Erythroblast (primary cell): ENCODE measurements at regions not wholly inside any gene's neighbourhood (a gene's known extent, or its start where the extent isn't known, plus 50 kb on each side); places are given as distances from the start of the nearest gene placed in this dataset.

Source experiments
- DNase-seq, 2 experiments: peaks; one replicate each; lab custom pipeline; 2025; lab: John Stamatoyannopoulos, UW
- GATA1 ChIP-seq: IDR thresholded peaks from 2 replicates; pipeline ENCODE4 v1.6.1; 2011; ENCODE audit warnings: low read depth, mild to moderate bottlenecking, control low read depth, low read length, moderate library complexity
- POLR2A ChIP-seq: IDR thresholded peaks from 2 replicates; pipeline ENCODE4 v1.6.1; 2011; ENCODE audit warnings: mild to moderate bottlenecking, low read length

DNA sequence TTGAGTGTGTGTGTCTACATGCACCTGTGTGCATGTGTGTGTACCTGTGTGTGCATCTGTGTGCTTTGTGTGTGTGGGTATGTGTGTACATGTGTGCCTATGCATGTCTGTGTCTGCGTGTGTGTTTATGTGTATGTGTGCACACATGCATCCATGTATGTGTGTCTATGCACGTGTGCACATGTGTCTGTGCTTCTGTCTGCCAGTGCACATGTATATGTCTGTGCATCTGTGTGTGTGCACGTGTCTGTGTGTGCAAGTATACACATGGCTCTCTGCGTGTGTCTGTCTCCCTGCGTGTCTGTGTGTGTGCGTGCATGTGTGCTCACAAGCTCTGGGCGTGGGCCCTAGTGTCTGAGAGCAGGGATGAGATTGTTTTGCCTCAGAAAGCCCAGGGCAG is 85.3 kb upstream of the SEC14L1 start:
- no peak for DNase-seq
- no peak for TF ChIP-seq GATA1
- no peak for TF ChIP-seq POLR2A

DNA sequence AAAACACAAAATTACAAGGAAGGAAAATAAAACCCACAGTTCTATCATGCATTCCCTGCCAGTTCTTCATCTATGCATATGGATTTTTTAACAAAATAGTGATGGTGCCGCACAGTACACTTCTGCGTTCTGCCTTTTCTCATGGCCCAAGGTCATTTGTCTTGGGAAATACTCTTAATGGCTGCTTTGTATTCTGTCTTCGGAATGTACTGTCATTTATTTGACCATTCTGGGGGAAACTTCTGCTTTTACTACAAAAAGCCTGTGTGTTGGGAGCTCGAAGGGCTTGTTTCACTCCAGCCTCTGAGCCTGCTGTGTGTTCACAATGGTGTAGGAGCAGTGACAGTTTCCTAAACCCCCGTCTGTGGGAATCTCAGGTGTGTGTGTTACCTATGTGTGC is 82.8 kb upstream of the SEC14L1 start:
- TF ChIP-seq POLR2A (no peak), GATA1 (no peak)
- no peak for DNase-seq

DNA sequence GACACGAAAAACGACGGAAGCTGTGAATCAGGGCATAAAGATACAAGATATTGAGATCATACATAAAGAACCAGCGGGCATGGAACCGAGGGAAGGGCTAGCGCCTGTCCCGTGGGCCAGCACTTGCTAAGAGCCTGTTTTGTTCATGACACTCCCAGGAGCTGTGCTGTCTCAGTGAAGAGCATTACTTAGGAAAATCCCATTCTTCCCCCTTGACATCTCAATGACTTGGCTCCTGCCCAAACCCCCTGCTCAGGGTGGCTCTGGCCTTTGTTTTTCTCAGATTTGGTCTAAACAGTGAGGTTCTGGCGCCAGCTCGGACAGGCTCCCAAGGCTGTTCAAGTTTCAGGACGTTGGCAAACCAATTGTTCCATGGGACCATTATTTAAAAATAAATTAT is 79.1 kb upstream of the SEC14L1 start:
- DNase-seq: no peak
- TF ChIP-seq GATA1 (no peak), POLR2A (no peak)

DNA sequence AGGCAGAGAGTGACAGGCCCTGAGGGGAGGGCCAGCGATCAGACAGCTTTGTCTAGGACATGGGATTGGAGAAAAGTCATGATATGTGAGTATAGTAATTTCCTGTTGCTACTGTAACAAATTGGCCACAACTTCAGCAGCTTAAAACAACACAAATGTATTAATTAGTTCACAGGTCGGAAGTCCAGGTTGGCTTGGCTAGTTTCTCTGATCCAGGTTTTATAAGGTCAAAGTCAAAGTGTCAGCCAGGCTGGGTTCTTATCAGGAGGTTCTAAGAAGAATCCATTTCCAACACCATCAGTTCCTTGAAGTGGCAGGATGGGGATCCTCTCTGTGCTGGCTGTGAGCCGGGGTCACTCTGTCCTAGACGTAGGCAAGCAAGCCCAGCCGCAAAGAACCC is 76.2 kb upstream of the SEC14L1 start:
- TF ChIP-seq GATA1 (no peak), POLR2A (no peak)
- no peak for DNase-seq

DNA sequence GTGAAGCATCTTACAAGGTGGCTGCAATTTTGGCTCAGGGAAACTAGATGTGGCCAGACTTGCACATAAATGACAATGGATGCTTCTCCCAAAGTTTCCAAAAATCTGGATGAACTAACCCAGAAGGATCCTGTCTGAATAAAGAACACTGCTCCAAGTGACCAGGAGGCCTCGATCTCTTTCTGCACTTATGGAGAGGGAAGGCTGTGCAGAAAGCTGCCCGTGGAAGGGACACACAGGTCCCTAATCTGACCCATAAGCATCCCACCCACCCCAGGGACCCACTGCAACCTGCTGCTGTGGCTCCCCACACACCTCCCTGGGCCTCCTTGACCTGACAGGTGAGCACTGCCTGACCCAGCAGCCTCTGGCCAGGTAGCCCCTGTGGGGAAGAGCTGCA is 74.6 kb upstream of the SEC14L1 start:
- TF ChIP-seq GATA1: no peak
- no peak for TF ChIP-seq POLR2A
- no peak for DNase-seq

DNA sequence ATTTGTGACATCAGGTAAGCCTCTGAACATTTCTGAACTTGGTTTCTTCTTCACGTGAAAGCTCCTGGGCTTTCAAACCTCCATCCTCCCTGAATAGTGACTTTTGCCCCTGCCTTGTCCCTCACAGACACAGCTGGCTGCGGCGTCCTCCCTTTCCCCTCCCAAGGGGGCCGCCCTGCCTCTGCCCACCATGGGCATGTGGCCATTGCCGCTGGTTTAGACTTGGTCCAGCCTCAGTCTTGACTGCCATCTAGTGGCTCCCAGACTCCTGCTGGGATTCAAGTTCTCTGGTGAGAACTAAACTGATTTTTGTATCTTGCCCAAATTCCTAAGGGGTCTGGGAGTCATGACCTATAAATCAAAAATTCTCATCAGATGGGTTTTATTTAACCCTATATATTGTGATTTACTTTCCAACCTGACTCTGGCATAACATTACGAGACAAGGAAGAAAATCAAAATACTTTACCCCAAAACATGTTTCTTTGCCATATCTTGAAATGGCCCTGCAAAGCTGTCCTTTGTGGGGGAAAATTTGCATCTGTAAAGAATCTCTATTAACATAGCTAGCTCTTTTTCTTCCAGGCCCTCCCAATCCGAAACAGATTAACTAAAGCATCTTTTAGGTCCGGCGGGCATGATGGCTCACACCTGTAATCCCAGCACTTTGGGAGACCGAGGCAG is 73.9 kb upstream of the SEC14L1 start:
- peak; percentile 62 to 72 for DNase-seq

DNA sequence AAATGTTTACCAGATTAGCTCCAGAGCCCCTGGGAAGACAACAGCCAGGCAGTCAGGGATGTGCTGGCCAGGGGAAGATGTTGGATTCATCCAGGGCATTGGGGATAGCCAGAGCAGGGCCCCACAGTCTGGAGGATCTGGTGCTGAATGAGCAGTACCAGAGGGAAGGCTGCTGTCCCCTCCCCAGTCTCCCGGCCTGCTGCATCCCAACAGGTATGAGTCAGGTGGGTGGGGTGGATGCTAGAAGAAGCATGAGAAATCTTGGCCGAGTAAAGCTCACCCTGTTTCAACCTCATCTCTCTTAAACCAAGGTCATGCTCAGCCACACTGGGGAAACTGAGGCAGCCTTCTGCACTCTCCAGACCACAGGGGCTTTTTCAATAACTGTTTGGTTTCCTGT is 71.9 kb upstream of the SEC14L1 start:
- no peak for TF ChIP-seq GATA1
- TF ChIP-seq POLR2A: no peak
- DNase-seq: no peak

DNA sequence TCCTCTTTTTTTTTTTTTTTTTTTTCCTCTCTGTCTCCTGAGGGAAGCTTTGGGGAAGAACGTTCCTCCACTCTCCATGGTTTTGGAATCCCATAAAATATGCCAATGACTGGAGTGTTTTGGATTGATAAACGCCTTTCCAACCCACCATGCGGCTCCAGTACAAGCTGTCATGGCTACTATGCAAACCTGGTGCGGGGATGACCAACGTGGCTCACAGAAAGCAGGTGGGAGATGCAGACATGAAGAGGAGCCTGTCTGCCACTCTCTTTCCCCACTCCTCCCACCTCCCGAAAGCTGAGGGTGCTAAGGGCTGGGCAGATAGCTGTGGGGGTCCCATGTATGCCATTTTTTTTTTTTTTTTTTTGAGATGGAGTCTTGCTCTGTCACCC is 69.9 kb upstream of the SEC14L1 start:
- TF ChIP-seq GATA1 (no peak), POLR2A (no peak)
- DNase-seq: peak; percentile 72 to 82

DNA sequence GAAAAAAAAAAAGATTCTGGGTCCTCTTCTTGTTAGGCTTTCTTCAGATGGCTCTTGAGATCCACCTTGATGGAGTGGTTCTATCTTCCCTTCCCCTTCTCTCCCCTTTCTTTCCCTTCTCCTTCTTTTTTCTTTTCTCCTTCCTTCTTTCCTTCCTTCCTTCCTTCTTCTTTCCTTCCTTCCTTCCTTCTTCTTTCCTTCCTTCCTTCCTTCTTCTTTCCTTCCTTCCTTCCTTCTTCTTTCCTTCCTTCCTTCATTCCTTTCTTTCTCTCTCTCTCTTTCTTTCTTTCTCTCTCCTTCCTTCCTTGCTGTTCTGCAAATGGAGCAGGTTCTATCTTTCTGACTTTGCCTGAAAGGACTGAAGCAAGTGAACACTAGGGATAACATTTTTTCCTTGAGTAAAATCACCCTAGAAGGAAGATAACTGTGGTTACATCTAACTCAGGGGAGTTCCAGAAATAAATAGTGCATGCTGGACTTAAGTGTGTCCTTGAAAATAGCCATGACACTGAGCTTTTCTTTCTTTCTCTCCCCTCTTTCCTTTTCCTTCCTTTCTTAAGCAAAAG is 68.8 kb upstream of the SEC14L1 start:
- peak in 1 of 2 experiments; percentile 35 for DNase-seq
- TF ChIP-seq GATA1: no peak
- no peak for TF ChIP-seq POLR2A

DNA sequence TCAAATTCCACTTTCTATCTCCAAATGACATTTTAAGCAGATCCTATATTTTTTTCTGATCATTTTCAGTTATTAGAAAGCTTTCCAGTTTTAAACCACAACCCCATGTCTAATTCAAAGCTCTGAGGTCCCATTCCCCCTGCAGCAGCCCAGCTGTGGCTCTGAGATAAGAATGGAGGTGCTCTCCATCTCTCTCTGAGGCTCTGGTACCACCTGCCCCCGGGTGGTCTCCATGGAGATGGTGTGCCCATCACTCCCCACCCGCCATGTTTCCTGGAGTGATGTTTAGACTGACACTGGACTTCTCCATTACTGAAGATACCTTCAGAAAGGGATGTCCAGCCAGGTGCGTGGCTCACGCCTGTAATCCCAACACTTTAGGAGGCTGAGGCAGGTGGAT is 68.1 kb upstream of the SEC14L1 start:
- no peak for TF ChIP-seq GATA1
- no peak for TF ChIP-seq POLR2A
- DNase-seq: peak; percentile 60 to 68

DNA sequence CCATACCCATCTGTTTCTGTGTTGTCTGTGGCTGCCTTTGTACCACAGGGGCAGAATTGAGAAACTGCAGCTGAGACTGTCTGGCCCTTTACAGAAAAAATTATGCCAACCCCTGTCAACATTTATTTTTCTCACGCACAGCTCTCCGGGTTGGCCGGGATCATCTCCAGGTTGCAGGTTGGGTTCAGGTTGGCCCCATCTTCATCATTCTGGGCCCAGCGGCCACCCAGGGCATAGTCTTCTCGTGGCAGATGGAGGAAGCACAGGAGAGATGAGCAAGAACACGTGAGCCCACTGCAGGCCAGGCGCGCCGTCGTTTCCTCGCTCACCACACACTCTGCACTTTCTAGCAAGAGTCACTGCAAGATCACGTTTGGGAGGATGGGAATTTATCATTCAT is 66.1 kb upstream of the SEC14L1 start:
- DNase-seq: no peak
- TF ChIP-seq POLR2A (no peak), GATA1 (no peak)

DNA sequence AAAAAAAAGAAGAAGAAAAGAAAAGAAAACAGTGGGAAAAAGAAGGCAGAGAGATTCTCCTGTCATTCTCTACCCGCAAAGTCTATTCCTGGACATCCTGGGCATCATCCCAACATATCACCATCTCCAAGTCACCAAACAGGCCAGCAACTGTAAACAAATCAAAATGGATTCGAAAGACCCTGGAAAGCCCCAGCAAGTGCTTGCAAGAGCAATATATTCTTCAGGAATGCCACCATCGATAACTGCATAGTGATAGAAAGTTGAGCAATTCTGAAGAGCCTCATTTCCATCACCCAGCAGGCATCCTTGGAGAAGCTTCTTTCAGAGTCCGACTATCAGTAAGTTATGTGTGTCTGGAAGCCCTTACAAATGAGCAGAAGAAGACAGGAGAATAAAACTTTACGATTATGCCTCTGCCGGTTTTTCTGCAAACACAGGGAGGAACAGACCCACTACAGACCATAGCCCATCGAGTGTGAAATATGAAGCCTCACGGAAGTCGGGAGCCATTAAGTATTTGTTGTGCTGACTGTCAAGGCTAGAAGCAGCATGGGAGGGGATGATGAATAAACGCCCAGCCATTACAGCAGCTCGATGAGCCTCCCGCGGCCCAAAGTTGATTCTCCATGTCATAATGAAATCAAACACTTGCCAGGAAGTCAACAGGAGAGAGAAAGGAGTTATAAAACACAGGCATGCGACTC is 64.5 kb upstream of the SEC14L1 start:
- TF ChIP-seq GATA1 (no peak), POLR2A (no peak)
- no peak for DNase-seq

DNA sequence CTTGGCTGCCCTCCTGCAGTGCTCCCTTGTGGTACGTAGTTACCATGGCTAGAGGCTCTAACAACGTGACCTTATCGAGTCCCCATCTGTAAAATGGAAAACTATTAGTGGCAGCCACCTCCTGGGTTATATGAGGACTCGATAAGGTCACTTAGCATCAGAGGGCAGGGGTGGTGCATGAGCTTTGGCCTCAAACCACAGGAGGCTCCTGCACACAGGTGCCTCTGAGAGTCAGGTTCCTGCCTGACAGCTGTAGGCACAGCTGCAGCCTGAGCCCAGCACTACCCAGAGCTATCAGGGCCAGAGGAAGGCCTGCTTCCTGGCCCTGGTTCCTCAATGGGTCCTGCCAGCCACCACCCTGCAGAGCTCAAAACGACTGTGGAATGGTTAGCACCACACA is 57.2 kb upstream of the SEC14L1 start:
- DNase-seq: peak in 1 of 2 experiments; percentile 32
- TF ChIP-seq GATA1: no peak
- TF ChIP-seq POLR2A: no peak

DNA sequence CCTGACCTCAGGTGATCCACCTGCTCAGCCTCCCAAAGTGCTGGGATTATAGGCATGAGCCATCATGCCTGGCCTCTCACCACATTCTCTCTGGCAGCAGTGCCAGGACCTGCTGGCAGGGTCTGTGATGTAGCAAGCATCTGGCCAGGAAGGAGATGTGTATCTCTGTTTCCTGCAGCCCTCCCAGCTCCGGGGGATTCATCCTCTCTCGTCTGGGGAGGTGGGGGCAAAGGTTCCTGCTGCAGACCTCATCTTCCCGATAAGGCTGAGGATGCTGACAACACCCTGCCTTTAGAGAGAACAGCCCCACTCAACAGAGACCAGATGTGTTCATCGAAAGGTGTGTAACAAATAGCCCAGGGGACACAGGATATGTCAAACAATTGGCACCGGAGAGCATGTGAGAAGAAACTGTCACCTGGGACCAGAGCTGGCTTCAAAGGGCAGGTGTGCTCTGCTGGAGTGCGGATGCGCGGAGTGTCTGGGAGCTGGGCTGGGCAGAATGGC is 54.8 kb upstream of the SEC14L1 start:
- TF ChIP-seq POLR2A (no peak), GATA1 (no peak)
- no peak for DNase-seq
